HG02623 (cell line): ENCODE measurements at regions not wholly inside any gene's neighbourhood (a gene's known extent, or its start where the extent isn't known, plus 50 kb on each side); places are given as distances from the start of the nearest gene placed in this dataset.

Experiments
- ATAC-seq: cut with Tn5 transposase; IDR thresholded peaks from one replicate; pipeline ENCODE4 v1.9.1; 2021; ENCODE audit warnings: moderate library complexity; ENCODE audit not compliant: unreplicated experiment

DNA sequence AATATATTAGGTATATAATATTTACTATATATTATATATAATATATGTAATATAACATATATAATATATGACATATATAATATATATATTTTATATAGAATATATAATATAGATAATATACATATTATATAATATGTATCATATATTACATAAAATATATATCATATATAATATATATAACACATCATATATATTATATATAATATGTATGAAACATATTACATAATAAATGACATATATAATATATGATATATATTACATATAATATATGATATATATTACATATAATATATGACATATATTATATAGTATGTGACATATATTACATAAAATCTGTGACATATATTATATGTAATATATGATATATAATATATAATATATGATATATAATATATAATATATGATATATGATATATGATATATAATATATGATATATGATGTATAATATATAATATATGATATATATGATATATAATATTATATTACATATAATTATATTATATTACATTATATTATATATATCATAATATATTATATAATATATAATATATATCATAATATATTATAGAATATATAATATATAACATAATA is 119.5 kb upstream of the RIMBP3 start:
- ATAC-seq, result no peak

GRCh38 chr22:18730410-18730809 is 118.7 kb upstream of the RIMBP3 start:
- ATAC-seq, result peak; percentile 96
